Keratinocyte (primary cell): ENCODE measurements at regions not wholly inside any gene's neighbourhood (a gene's known extent, or its start where the extent isn't known, plus 50 kb on each side); places are given as distances from the start of the nearest gene placed in this dataset.

Source experiments
- DNase-seq: peaks from one replicate; pipeline ENCODE4 v3.0.0-alpha.2; 2011; ENCODE audit warnings: low read depth, missing footprints, low spot score
- FAIRE-seq: peaks from 2 replicates; lab custom pipeline; 2011; peaks lifted over from hg19 to GRCh38; lab: Jason Lieb, UNC
- H2AFZ ChIP-seq: 2 replicates; pipeline ENCODE4 v1.6.0; 2012; ENCODE audit warnings: low read length, control low read depth, inconsistent platforms; ENCODE audit not compliant: control insufficient read depth
- H3K27ac ChIP-seq: 2 replicates; pipeline ENCODE4 v1.5.1; 2011; ENCODE audit warnings: low read length; ENCODE audit not compliant: control insufficient read depth, insufficient read depth
- H3K27me3 ChIP-seq: 3 replicates; pipeline ENCODE4 v1.6.0; 2011; ENCODE audit warnings: low read length; ENCODE audit not compliant: control insufficient read depth, insufficient read depth; ENCODE audit errors: extremely low read depth
- H3K36me3 ChIP-seq, 2 experiments: 2 replicates in 1 of 2; 3 replicates in 1 of 2; pipeline ENCODE4 v1.5.1; 2011; ENCODE audit warnings: low read length in 2 of 2, mild to moderate bottlenecking in 1 of 2; ENCODE audit not compliant: control insufficient read depth in 2 of 2, insufficient read depth in 2 of 2; ENCODE audit errors: extremely low read depth in 1 of 2
- H3K4me1 ChIP-seq: 3 replicates; pipeline ENCODE4 v1.5.1; 2011; ENCODE audit warnings: low read length; ENCODE audit not compliant: control insufficient read depth, insufficient read depth; ENCODE audit errors: extremely low read depth
- H3K4me2 ChIP-seq: 3 replicates; pipeline ENCODE4 v1.6.0; 2011; ENCODE audit warnings: low read depth, low read length; ENCODE audit not compliant: control insufficient read depth, insufficient read depth; ENCODE audit errors: extremely low read depth
- H3K4me3 ChIP-seq, 3 experiments: fragments of 200-600 bp in 1 of 3; sonication (generic) in 1 of 3; 2 replicates in 2 of 3; 3 replicates in 1 of 3; pipeline ENCODE4 v1.5.1; 2011 to 2016; ENCODE audit warnings: low read length in 3 of 3, mild to moderate bottlenecking in 3 of 3, control low read depth in 2 of 3, inconsistent platforms in 1 of 3, low read depth in 1 of 3, mixed read lengths in 1 of 3, mixed run types in 1 of 3, moderate library complexity in 1 of 3; ENCODE audit not compliant: control insufficient read depth in 2 of 3, insufficient read depth in 2 of 3; ENCODE audit errors: extremely low read depth in 1 of 3
- H3K79me2 ChIP-seq: 2 replicates; pipeline ENCODE4 v1.6.0; 2012; ENCODE audit warnings: low read length; ENCODE audit not compliant: control insufficient read depth, insufficient read depth
- H3K9ac ChIP-seq: 3 replicates; pipeline ENCODE4 v1.6.0; 2011; ENCODE audit warnings: low read length; ENCODE audit not compliant: control insufficient read depth, insufficient read depth; ENCODE audit errors: extremely low read depth
- H3K9me1 ChIP-seq: 3 replicates; pipeline ENCODE4 v1.6.0; 2011; ENCODE audit warnings: low read length; ENCODE audit not compliant: control insufficient read depth, insufficient read depth; ENCODE audit errors: extremely low read depth
- H3K9me3 ChIP-seq: 2 replicates; pipeline ENCODE4 v1.5.1; 2012; ENCODE audit warnings: low read depth, low read length; ENCODE audit not compliant: control insufficient read depth
- H4K20me1 ChIP-seq: 3 replicates; pipeline ENCODE4 v1.6.0; 2011; ENCODE audit warnings: low read length; ENCODE audit not compliant: control insufficient read depth, insufficient read depth; ENCODE audit errors: extremely low read depth
- EZH2 ChIP-seq: IDR thresholded peaks from one replicate; pipeline ENCODE4 v1.6.1; 2012; ENCODE audit warnings: inconsistent platforms, mild to moderate bottlenecking, low read length, moderate library complexity
- dilution Hi-C: fragments of 300-500 bp; cut with MboI; formaldehyde crosslinking; loops from one replicate; pipeline ENCODE4 v1.7.0; 2020; ENCODE audit warnings: low sequenced_read_pairs; ENCODE audit not compliant: extremely low pct_ligation_motif_present
- TF ChIP-seq, protein P1 (sequence below), 3 experiments: IDR thresholded peaks in 1 of 3; conservative IDR thresholded peaks in 1 of 3; optimal IDR thresholded peaks in 1 of 3; 2 replicates in 2 of 3; 3 replicates in 1 of 3; pipeline versions ENCODE3 to v1.5.1; 2011; ENCODE audit warnings: low read length in 3 of 3, mild to moderate bottlenecking in 3 of 3, moderate library complexity in 2 of 3, control low read depth in 1 of 3, inconsistent platforms in 1 of 3; ENCODE audit not compliant: insufficient read depth in 2 of 3; ENCODE audit errors: extremely low read depth in 1 of 3

DNA sequence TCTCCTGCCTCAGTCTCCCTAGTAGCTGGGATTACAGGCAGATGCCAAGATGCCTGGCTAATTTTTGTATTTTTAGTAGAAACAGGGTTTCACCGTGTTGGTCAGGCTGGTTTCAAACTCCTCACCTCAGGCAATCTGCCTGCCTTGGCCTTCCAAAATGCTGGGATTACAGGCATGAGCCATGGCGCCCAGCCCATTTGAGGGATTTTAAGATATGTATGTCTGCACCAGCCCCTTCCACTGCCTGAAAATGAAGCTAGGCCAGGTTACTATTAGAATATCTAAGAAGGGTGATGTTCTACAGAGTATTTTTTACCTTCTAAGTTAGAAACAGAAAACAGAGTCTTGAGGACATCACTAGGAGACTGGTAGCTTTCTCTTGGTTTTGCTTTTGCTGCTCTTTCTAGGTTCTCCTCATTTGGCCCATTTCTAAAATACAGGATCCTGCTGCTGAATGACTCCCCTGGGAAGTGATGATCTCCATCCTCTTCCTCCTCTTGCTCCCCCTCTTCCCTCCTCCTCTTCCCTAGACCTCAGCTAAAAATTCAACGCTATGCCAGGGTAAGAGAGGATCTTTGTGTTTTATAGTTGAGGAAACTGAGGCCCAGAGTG lies 118.5 kb downstream of the MYCN start:
- DNase-seq (no peak), FAIRE-seq (no peak)
- Histone ChIP-seq H3K36me3 (no peaks in the 10 kb centered on the region), H3K9ac (no peak overlapping the region), H3K9me3 (peaks cover 2% of the 10 kb centered on the region), H3K9me1 (no peaks in the 10 kb centered on the region), H4K20me1 (no peaks in the 10 kb centered on the region), H3K27me3 (no peaks in the 10 kb centered on the region), H3K27ac (no peak overlapping the region), H3K4me2 (no peak overlapping the region), H3K4me3 (no peak overlapping the region), H3K79me2 (no peaks in the 10 kb centered on the region), H2AFZ (no peak overlapping the region), H3K4me1 (no peaks in the 10 kb centered on the region)
- no peak for TF ChIP-seq EZH2
- TF ChIP-seq, protein P1, sequence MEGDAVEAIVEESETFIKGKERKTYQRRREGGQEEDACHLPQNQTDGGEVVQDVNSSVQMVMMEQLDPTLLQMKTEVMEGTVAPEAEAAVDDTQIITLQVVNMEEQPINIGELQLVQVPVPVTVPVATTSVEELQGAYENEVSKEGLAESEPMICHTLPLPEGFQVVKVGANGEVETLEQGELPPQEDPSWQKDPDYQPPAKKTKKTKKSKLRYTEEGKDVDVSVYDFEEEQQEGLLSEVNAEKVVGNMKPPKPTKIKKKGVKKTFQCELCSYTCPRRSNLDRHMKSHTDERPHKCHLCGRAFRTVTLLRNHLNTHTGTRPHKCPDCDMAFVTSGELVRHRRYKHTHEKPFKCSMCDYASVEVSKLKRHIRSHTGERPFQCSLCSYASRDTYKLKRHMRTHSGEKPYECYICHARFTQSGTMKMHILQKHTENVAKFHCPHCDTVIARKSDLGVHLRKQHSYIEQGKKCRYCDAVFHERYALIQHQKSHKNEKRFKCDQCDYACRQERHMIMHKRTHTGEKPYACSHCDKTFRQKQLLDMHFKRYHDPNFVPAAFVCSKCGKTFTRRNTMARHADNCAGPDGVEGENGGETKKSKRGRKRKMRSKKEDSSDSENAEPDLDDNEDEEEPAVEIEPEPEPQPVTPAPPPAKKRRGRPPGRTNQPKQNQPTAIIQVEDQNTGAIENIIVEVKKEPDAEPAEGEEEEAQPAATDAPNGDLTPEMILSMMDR (optimal IDR thresholded peaks at IDR 0.05 in 1 of 3, IDR thresholded peaks at IDR 0.05 in 1 of 3, conservative IDR thresholded peaks at IDR 0.05 in 1 of 3; ENCODE audit: extremely low read depth in 1 of 3, insufficient read depth in 2 of 3, low read length in 3 of 3) = no peak
- dilution Hi-C loops = no loop called here

DNA sequence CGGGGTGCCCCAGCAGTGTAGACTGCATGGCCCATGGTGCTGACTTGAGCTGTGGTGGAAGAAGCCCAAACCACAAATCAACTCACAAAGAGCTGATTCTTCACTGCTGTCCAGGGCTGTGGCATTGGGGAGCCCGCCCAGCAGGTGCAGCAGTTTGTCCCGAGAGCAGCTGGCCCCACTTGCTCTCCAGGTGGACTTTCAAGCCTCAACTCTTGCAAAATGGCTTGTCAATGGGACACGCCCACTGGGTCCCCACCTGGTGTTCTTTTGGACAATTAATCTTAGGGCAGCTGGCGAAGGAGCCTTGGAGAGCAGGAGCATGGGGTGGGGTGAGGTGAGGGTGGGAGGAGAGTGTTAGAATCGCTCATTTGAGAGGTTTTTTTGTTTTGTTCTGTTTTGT lies 117.9 kb downstream of the MYCN start:
- H3K36me3 ChIP-seq = no peaks in the 10 kb centered on the region
- peaks cover under 1% of the 10 kb centered on the region for H3K9me3 ChIP-seq
- H3K4me1 ChIP-seq = no peaks in the 10 kb centered on the region
- dilution Hi-C loops = no loop called here
- H3K9ac ChIP-seq = no peak overlapping the region
- no peaks in the 10 kb centered on the region for H3K27me3 ChIP-seq
- H3K9me1 ChIP-seq = no peaks in the 10 kb centered on the region
- no peak overlapping the region for H3K27ac ChIP-seq
- no peaks in the 10 kb centered on the region for H4K20me1 ChIP-seq
- DNase-seq (no peak), FAIRE-seq (no peak)
- H3K4me2 ChIP-seq = no peak overlapping the region
- H2AFZ ChIP-seq = no peak overlapping the region
- TF ChIP-seq, protein P1 (optimal IDR thresholded peaks at IDR 0.05 in 1 of 3, IDR thresholded peaks at IDR 0.05 in 1 of 3, conservative IDR thresholded peaks at IDR 0.05 in 1 of 3; ENCODE audit: extremely low read depth in 1 of 3, insufficient read depth in 2 of 3, low read length in 3 of 3) = no peak
- TF ChIP-seq EZH2 = no peak
- H3K4me3 ChIP-seq = no peak overlapping the region
- H3K79me2 ChIP-seq = no peaks in the 10 kb centered on the region
